NB4 (cell line): ENCODE measurements at regions not wholly inside any gene's neighbourhood (a gene's known extent, or its start where the extent isn't known, plus 50 kb on each side); places are given as distances from the start of the nearest gene placed in this dataset.

ENCODE experiments used
- CTCF ChIP-seq: IDR thresholded peaks from one replicate; pipeline ENCODE4 v1.5.1; 2012; ENCODE audit warnings: low read depth, low read length
- POLR2A ChIP-seq: IDR thresholded peaks from 2 replicates; pipeline ENCODE4 v1.6.1; 2011; ENCODE audit warnings: mild to moderate bottlenecking; ENCODE audit not compliant: insufficient read length; ENCODE audit errors: extremely low read depth

- no peak for TF ChIP-seq CTCF
- no peak for TF ChIP-seq POLR2A
These were observed 83.8 kb upstream of the FOXQ1 start for GRCh38 chr6:1227935-1228753.
